ENCODE measurements at regions not wholly inside any gene's neighbourhood (a gene's known extent, or its start where the extent isn't known, plus 50 kb on each side); places are given as distances from the start of the nearest gene placed in this dataset.

GRCh38 chr4:155430895-155431795 lies 54.4 kb upstream of the MAP9 start:
- intact Hi-C loops (cut with DNase I), result no loop called here
- ATAC-seq (no peak), DNase-seq (ENCODE audit: low spot score) (no peak)

- DNase-seq (ENCODE audit: low spot score) (no peak), ATAC-seq (no peak)
- intact Hi-C loops (cut with DNase I), result no loop called here
These were observed 51.4 kb upstream of the MAP9 start for GRCh38 chr4:155428128-155428527.

- DNase-seq (ENCODE audit: low spot score) (no peak), ATAC-seq (no peak)
- intact Hi-C loops (cut with DNase I), result no loop called here
These were observed 50.2 kb upstream of the MAP9 start for GRCh38 chr4:155426953-155427352.

All from sciatic nerve (tissue), 2 donors.